Fibroblast of lung (primary cell): ENCODE measurements at regions not wholly inside any gene's neighbourhood (a gene's known extent, or its start where the extent isn't known, plus 50 kb on each side); places are given as distances from the start of the nearest gene placed in this dataset.
"Not testable (repeated sequence)": the region's sequence is repeated elsewhere in the genome, so short reads cannot be mapped to it uniquely, and the experiment has no call there.

Source experiments
- DNase-seq, 2 donors: peaks; one replicate each; pipeline versions ENCODE4 v3.0.0 to v3.0.0-alpha.2; 2010; ENCODE audit warnings: low read depth in 2 of 2
- H2AFZ ChIP-seq: 2 replicates; pipeline ENCODE4 v1.5.1; 2012; ENCODE audit warnings: low read length, control low read depth, inconsistent platforms
- H3K27ac ChIP-seq: 2 replicates; pipeline ENCODE4 v1.5.1; 2011; ENCODE audit warnings: low read length, control low read depth; ENCODE audit not compliant: insufficient read depth
- H3K27me3 ChIP-seq: 2 replicates; pipeline ENCODE4 v1.5.1; 2011; ENCODE audit warnings: mild to moderate bottlenecking, low read length; ENCODE audit not compliant: control insufficient read depth, insufficient read depth
- H3K36me3 ChIP-seq: 2 replicates; pipeline ENCODE4 v1.5.1; 2011; ENCODE audit warnings: low read length; ENCODE audit not compliant: control insufficient read depth, insufficient read depth
- H3K4me1 ChIP-seq: 2 replicates; pipeline ENCODE4 v1.5.1; 2011; ENCODE audit warnings: low read length; ENCODE audit not compliant: control insufficient read depth, insufficient read depth; ENCODE audit errors: extremely low read depth
- H3K4me2 ChIP-seq: 2 replicates; pipeline ENCODE4 v1.5.1; 2011; ENCODE audit warnings: low read length, control low read depth; ENCODE audit not compliant: insufficient read depth; ENCODE audit errors: extremely low read depth
- H3K4me3 ChIP-seq, 4 experiments: fragments of 200-600 bp in 1 of 4; sonication (generic) in 1 of 4; replicated peaks in 1 of 4; 2 replicates each; pipeline ENCODE4 v1.5.1; 2011 to 2016; ENCODE audit warnings: low read length in 4 of 4, low read depth in 3 of 4, mild to moderate bottlenecking in 3 of 4, control low read depth in 2 of 4, inconsistent platforms in 1 of 4, mixed read lengths in 1 of 4; ENCODE audit not compliant: insufficient read depth in 1 of 4; ENCODE audit errors: control extremely low read depth in 1 of 4
- H3K79me2 ChIP-seq: 2 replicates; pipeline ENCODE4 v1.5.1; 2012; ENCODE audit warnings: mild to moderate bottlenecking, low read length, inconsistent platforms; ENCODE audit not compliant: control insufficient read depth, insufficient read depth
- H3K9ac ChIP-seq: 2 replicates; pipeline ENCODE4 v1.5.1; 2011; ENCODE audit warnings: mild to moderate bottlenecking, low read length, control low read depth; ENCODE audit not compliant: insufficient read depth
- H3K9me3 ChIP-seq: 2 replicates; pipeline ENCODE4 v1.5.1; 2012; ENCODE audit warnings: low read depth, low read length; ENCODE audit not compliant: control insufficient read depth, insufficient read depth
- H4K20me1 ChIP-seq: 2 replicates; pipeline ENCODE4 v1.5.1; 2011; ENCODE audit warnings: low read length; ENCODE audit not compliant: control insufficient read depth, insufficient read depth; ENCODE audit errors: extremely low read depth
- CTCF ChIP-seq, 2 donors: IDR thresholded peaks in 1 of 2; conservative IDR thresholded peaks in 1 of 2; 1 replicate in 1 of 2; 2 replicates in 1 of 2; pipeline ENCODE4 v1.5.1; 2011 to 2012; ENCODE audit warnings: low read length in 2 of 2, control low read depth in 1 of 2, inconsistent platforms in 1 of 2, low read depth in 1 of 2, mild to moderate bottlenecking in 1 of 2
- EZH2 ChIP-seq: IDR thresholded peaks from 2 replicates; pipeline ENCODE4 v1.5.1; 2012; ENCODE audit warnings: low read length, control low read depth, mild to moderate bottlenecking; ENCODE audit errors: missing control alignments

GRCh38 chr7:86991093-86991769, 68.2 kb downstream of the ELAPOR2 start:
- Histone ChIP-seq H3K36me3 (no peaks in the 10 kb centered on the region), H4K20me1 (no peaks in the 10 kb centered on the region), H3K4me1 (no peaks in the 10 kb centered on the region), H3K79me2 (no peaks in the 10 kb centered on the region), H3K27me3 (no peaks in the 10 kb centered on the region), H2AFZ (no peak overlapping the region), H3K9me3 (no peaks in the 10 kb centered on the region), H3K4me3 (no peak overlapping the region), H3K4me2 (no peak overlapping the region), H3K9ac (no peak overlapping the region), H3K27ac (no peak overlapping the region)
- no peak for DNase-seq
- TF ChIP-seq EZH2 (no peak), CTCF (conservative IDR thresholded peaks at IDR 0.05 in 1 of 2, IDR thresholded peaks at IDR 0.05 in 1 of 2; ENCODE audit: low read depth in 1 of 2, low read length in 2 of 2) (no peak)

- TF ChIP-seq EZH2: no peak
- TF ChIP-seq CTCF (conservative IDR thresholded peaks at IDR 0.05 in 1 of 2, IDR thresholded peaks at IDR 0.05 in 1 of 2; ENCODE audit: low read depth in 1 of 2, low read length in 2 of 2): no peak
- Histone ChIP-seq H3K4me2 (no peak overlapping the region), H3K4me3 (no peak overlapping the region), H4K20me1 (no peaks in the 10 kb centered on the region), H3K9ac (no peak overlapping the region), H3K36me3 (no peaks in the 10 kb centered on the region), H3K4me1 (no peaks in the 10 kb centered on the region), H3K79me2 (no peaks in the 10 kb centered on the region), H2AFZ (no peak overlapping the region), H3K27ac (no peak overlapping the region), H3K27me3 (no peaks in the 10 kb centered on the region), H3K9me3 (no peaks in the 10 kb centered on the region)
- DNase-seq: no peak
Observed at GRCh38 chr7:86989407-86989806, 70.0 kb downstream of the ELAPOR2 start.

GRCh38 chr7:86987834-86988233, 71.6 kb downstream of the ELAPOR2 start:
- H3K27ac ChIP-seq, H2AFZ ChIP-seq, H4K20me1 ChIP-seq, H3K4me1 ChIP-seq, H3K36me3 ChIP-seq, H3K9ac ChIP-seq, H3K4me2 ChIP-seq, DNase-seq, H3K27me3 ChIP-seq, H3K9me3 ChIP-seq, H3K4me3 ChIP-seq, H3K79me2 ChIP-seq: not testable (repeated sequence)

- not testable (repeated sequence) for H3K4me3 ChIP-seq, H4K20me1 ChIP-seq, H3K9ac ChIP-seq, H3K36me3 ChIP-seq, H3K27ac ChIP-seq, H2AFZ ChIP-seq, DNase-seq, H3K9me3 ChIP-seq, H3K4me2 ChIP-seq, H3K79me2 ChIP-seq, H3K27me3 ChIP-seq, H3K4me1 ChIP-seq
Observed at GRCh38 chr7:86987358-86987757, 72.1 kb downstream of the ELAPOR2 start.

- H3K27me3 ChIP-seq, H3K4me1 ChIP-seq, H3K79me2 ChIP-seq, H3K27ac ChIP-seq, DNase-seq, H3K4me2 ChIP-seq, H3K9ac ChIP-seq, H2AFZ ChIP-seq, H3K4me3 ChIP-seq, H3K36me3 ChIP-seq, H3K9me3 ChIP-seq, H4K20me1 ChIP-seq: not testable (repeated sequence)
Observed at GRCh38 chr7:86985342-86985741, 74.1 kb downstream of the ELAPOR2 start.
